ENCODE measurements at regions not wholly inside any gene's neighbourhood (a gene's known extent, or its start where the extent isn't known, plus 50 kb on each side); places are given as distances from the start of the nearest gene placed in this dataset.

- H2BK15ac ChIP-seq (ENCODE audit: low read depth, poor library complexity, severe bottlenecking) = no peak overlapping the region
- no peaks in the 10 kb centered on the region for H3K79me1 ChIP-seq (replicated peaks; ENCODE audit: low read length, poor library complexity, severe bottlenecking)
- H2BK5ac ChIP-seq (ENCODE audit: low read depth, low read length, poor library complexity, severe bottlenecking) = no peak overlapping the region
- no peak overlapping the region for H3K4me2 ChIP-seq (ENCODE audit: low read length, poor library complexity, severe bottlenecking)
- H3K4me1 ChIP-seq (ENCODE audit: control insufficient read depth, insufficient read depth, low read depth, low read length) = no peaks in the 10 kb centered on the region
- H3K18ac ChIP-seq (ENCODE audit: low read depth in 1 of 2, low read length in 2 of 2) = no peak overlapping the region
- no peak overlapping the region for H2AFZ ChIP-seq (ENCODE audit: low read depth, low read length)
- no peak overlapping the region for H4K8ac ChIP-seq (ENCODE audit: low read length)
- no peak overlapping the region for H2BK120ac ChIP-seq (ENCODE audit: low read depth, low read length)
- H3K27me3 ChIP-seq (ENCODE audit: control insufficient read depth in 1 of 2, insufficient read depth in 1 of 2, low read length in 2 of 2) = peaks cover 0 to 8% of the 10 kb centered on the region in 2 experiments
- H3K9me3 ChIP-seq (ENCODE audit: control insufficient read depth, low read length) = no peaks in the 10 kb centered on the region
- no peak overlapping the region for H3K9ac ChIP-seq (ENCODE audit: low read length)
- no peak for DNase-seq
- H4K91ac ChIP-seq (ENCODE audit: low read length) = no peak overlapping the region
- H2BK12ac ChIP-seq (ENCODE audit: low read length in 2 of 2) = no peak overlapping the region
- no peaks in the 10 kb centered on the region for H3K36me3 ChIP-seq (ENCODE audit: control insufficient read depth in 1 of 2, insufficient read depth in 2 of 2, low read depth in 1 of 2, low read length in 2 of 2)
- no peak overlapping the region for H3K27ac ChIP-seq (ENCODE audit: low read length, poor library complexity, severe bottlenecking)
- no peak overlapping the region for H3K23ac ChIP-seq (ENCODE audit: low read length in 2 of 2)
- H2AK5ac ChIP-seq (ENCODE audit: low read length, severe bottlenecking) = no peak overlapping the region
- 95% methylated on average over 1 of the region's 2 CpGs for WGBS
- no peak overlapping the region for H3K4me3 ChIP-seq (ENCODE audit: insufficient read depth in 1 of 2, low read depth in 1 of 2, low read length in 2 of 2)
- no peak overlapping the region for H3K14ac ChIP-seq (ENCODE audit: low read length in 2 of 2)
- H3K4ac ChIP-seq (ENCODE audit: low read depth in 1 of 2, low read length in 2 of 2) = no peak overlapping the region
Measured at GRCh38 chr4:110396963-110397362, 79.0 kb upstream of the ENPEP start.

DNA sequence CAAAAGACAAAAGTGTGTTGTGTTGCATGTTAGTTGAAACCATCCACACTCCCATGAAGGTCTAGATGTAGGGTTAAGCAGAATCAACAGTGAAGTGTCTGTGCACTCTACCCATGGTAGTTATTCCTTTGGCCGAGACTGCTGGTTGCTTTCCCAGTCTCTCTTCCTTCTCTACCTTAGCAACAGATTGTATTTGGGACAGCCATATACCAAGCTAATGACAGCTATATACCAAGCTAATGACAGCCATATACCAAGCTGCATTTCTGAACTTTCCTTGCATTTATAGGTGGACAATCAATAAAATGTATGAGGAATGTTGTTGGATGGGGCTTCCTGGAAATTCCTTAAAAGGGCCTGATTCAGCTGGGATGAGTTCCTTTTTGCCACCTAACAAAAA lies 80.5 kb upstream of the ENPEP start:
- H4K8ac ChIP-seq (ENCODE audit: low read length) = no peak overlapping the region
- H2AFZ ChIP-seq (ENCODE audit: low read depth, low read length) = no peak overlapping the region
- DNase-seq = no peak
- no peak overlapping the region for H3K4me3 ChIP-seq (ENCODE audit: insufficient read depth in 1 of 2, low read depth in 1 of 2, low read length in 2 of 2)
- 100% methylated on average over 1 of the region's 1 CpG for WGBS
- H3K36me3 ChIP-seq (ENCODE audit: control insufficient read depth in 1 of 2, insufficient read depth in 2 of 2, low read depth in 1 of 2, low read length in 2 of 2) = no peaks in the 10 kb centered on the region
- no peak overlapping the region for H3K27ac ChIP-seq (ENCODE audit: low read length, poor library complexity, severe bottlenecking)
- no peaks in the 10 kb centered on the region for H3K4me1 ChIP-seq (ENCODE audit: control insufficient read depth, insufficient read depth, low read depth, low read length)
- H2BK15ac ChIP-seq (ENCODE audit: low read depth, poor library complexity, severe bottlenecking) = no peak overlapping the region
- no peak overlapping the region for H3K14ac ChIP-seq (ENCODE audit: low read length in 2 of 2)
- H3K4ac ChIP-seq (ENCODE audit: low read depth in 1 of 2, low read length in 2 of 2) = no peak overlapping the region
- no peak overlapping the region for H2BK5ac ChIP-seq (ENCODE audit: low read depth, low read length, poor library complexity, severe bottlenecking)
- H3K23ac ChIP-seq (ENCODE audit: low read length in 2 of 2) = no peak overlapping the region
- H3K9ac ChIP-seq (ENCODE audit: low read length) = no peak overlapping the region
- H3K18ac ChIP-seq (ENCODE audit: low read depth in 1 of 2, low read length in 2 of 2) = no peak overlapping the region
- no peaks in the 10 kb centered on the region for H3K79me1 ChIP-seq (replicated peaks; ENCODE audit: low read length, poor library complexity, severe bottlenecking)
- no peak overlapping the region for H2BK12ac ChIP-seq (ENCODE audit: low read length in 2 of 2)
- H3K4me2 ChIP-seq (ENCODE audit: low read length, poor library complexity, severe bottlenecking) = no peak overlapping the region
- peaks cover 0 to 14% of the 10 kb centered on the region in 2 experiments for H3K27me3 ChIP-seq (ENCODE audit: control insufficient read depth in 1 of 2, insufficient read depth in 1 of 2, low read length in 2 of 2)
- no peak overlapping the region for H2AK5ac ChIP-seq (ENCODE audit: low read length, severe bottlenecking)
- no peaks in the 10 kb centered on the region for H3K9me3 ChIP-seq (ENCODE audit: control insufficient read depth, low read length)
- H2BK120ac ChIP-seq (ENCODE audit: low read depth, low read length) = no peak overlapping the region
- no peak overlapping the region for H4K91ac ChIP-seq (ENCODE audit: low read length)

DNA sequence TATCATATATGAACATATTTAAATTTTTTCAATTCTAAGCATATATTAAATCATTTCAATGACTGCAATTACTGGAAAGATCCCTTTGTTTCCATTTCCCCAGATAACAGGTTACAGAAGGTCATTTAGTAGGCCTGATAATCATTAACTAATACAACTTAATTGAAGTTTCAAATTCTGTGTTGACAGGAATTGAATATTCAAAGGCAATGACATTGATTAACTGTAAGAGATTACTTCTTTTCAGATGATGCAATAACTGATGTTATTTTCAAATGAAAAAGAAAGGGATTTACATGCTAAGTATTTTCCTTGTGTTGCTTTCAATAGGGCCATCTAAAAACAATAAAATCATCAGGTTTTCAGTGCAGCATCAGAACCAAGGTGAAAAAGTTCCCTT lies 81.1 kb upstream of the ENPEP start:
- Histone ChIP-seq H3K9ac (ENCODE audit: low read length) (no peak overlapping the region), H2BK15ac (ENCODE audit: low read depth, poor library complexity, severe bottlenecking) (no peak overlapping the region), H3K4me2 (ENCODE audit: low read length, poor library complexity, severe bottlenecking) (no peak overlapping the region), H3K14ac (ENCODE audit: low read length in 2 of 2) (no peak overlapping the region), H2BK12ac (ENCODE audit: low read length in 2 of 2) (no peak overlapping the region), H3K23ac (ENCODE audit: low read length in 2 of 2) (no peak overlapping the region), H3K18ac (ENCODE audit: low read depth in 1 of 2, low read length in 2 of 2) (no peak overlapping the region), H3K79me1 (replicated peaks; ENCODE audit: low read length, poor library complexity, severe bottlenecking) (no peaks in the 10 kb centered on the region), H3K9me3 (ENCODE audit: control insufficient read depth, low read length) (no peaks in the 10 kb centered on the region), H2BK120ac (ENCODE audit: low read depth, low read length) (no peak overlapping the region), H3K4me3 (ENCODE audit: insufficient read depth in 1 of 2, low read depth in 1 of 2, low read length in 2 of 2) (no peak overlapping the region), H3K4me1 (ENCODE audit: control insufficient read depth, insufficient read depth, low read depth, low read length) (no peaks in the 10 kb centered on the region), H2AK5ac (ENCODE audit: low read length, severe bottlenecking) (no peak overlapping the region), H4K8ac (ENCODE audit: low read length) (no peak overlapping the region), H3K36me3 (ENCODE audit: control insufficient read depth in 1 of 2, insufficient read depth in 2 of 2, low read depth in 1 of 2, low read length in 2 of 2) (no peaks in the 10 kb centered on the region), H3K27me3 (ENCODE audit: control insufficient read depth in 1 of 2, insufficient read depth in 1 of 2, low read length in 2 of 2) (peaks cover 0 to 14% of the 10 kb centered on the region in 2 experiments), H2BK5ac (ENCODE audit: low read depth, low read length, poor library complexity, severe bottlenecking) (no peak overlapping the region), H3K27ac (ENCODE audit: low read length, poor library complexity, severe bottlenecking) (no peak overlapping the region), H3K4ac (ENCODE audit: low read depth in 1 of 2, low read length in 2 of 2) (no peak overlapping the region), H4K91ac (ENCODE audit: low read length) (no peak overlapping the region), H2AFZ (ENCODE audit: low read depth, low read length) (no peak overlapping the region)
- DNase-seq = no peak

GRCh38 chr4:110381784-110382183 lies 94.2 kb upstream of the ENPEP start:
- peaks cover 27% of the 10 kb centered on the region for H3K9me3 ChIP-seq (ENCODE audit: control insufficient read depth, low read length)
- no peak overlapping the region for H3K4me2 ChIP-seq (ENCODE audit: low read length, poor library complexity, severe bottlenecking)
- H3K4ac ChIP-seq (ENCODE audit: low read depth in 1 of 2, low read length in 2 of 2) = no peak overlapping the region
- no peaks in the 10 kb centered on the region for H3K36me3 ChIP-seq (ENCODE audit: control insufficient read depth in 1 of 2, insufficient read depth in 2 of 2, low read depth in 1 of 2, low read length in 2 of 2)
- H3K4me1 ChIP-seq (ENCODE audit: control insufficient read depth, insufficient read depth, low read depth, low read length) = peaks cover 2% of the 10 kb centered on the region
- H2BK15ac ChIP-seq (ENCODE audit: low read depth, poor library complexity, severe bottlenecking) = no peak overlapping the region
- no peak overlapping the region for H3K4me3 ChIP-seq (ENCODE audit: insufficient read depth in 1 of 2, low read depth in 1 of 2, low read length in 2 of 2)
- no peak overlapping the region for H2AK5ac ChIP-seq (ENCODE audit: low read length, severe bottlenecking)
- no peak overlapping the region for H3K9ac ChIP-seq (ENCODE audit: low read length)
- no peak overlapping the region for H3K18ac ChIP-seq (ENCODE audit: low read depth in 1 of 2, low read length in 2 of 2)
- H2AFZ ChIP-seq (ENCODE audit: low read depth, low read length) = no peak overlapping the region
- DNase-seq = no peak
- no peak overlapping the region for H2BK120ac ChIP-seq (ENCODE audit: low read depth, low read length)
- no peaks in the 10 kb centered on the region for H3K79me1 ChIP-seq (replicated peaks; ENCODE audit: low read length, poor library complexity, severe bottlenecking)
- no peak overlapping the region for H3K14ac ChIP-seq (ENCODE audit: low read length in 2 of 2)
- no peak overlapping the region for H3K23ac ChIP-seq (ENCODE audit: low read length in 2 of 2)
- no peak overlapping the region for H4K91ac ChIP-seq (ENCODE audit: low read length)
- H2BK5ac ChIP-seq (ENCODE audit: low read depth, low read length, poor library complexity, severe bottlenecking) = no peak overlapping the region
- peaks cover 0 to 4% of the 10 kb centered on the region in 2 experiments for H3K27me3 ChIP-seq (ENCODE audit: control insufficient read depth in 1 of 2, insufficient read depth in 1 of 2, low read length in 2 of 2)
- no peak overlapping the region for H4K8ac ChIP-seq (ENCODE audit: low read length)
- H3K27ac ChIP-seq (ENCODE audit: low read length, poor library complexity, severe bottlenecking) = no peak overlapping the region
- no peak overlapping the region for H2BK12ac ChIP-seq (ENCODE audit: low read length in 2 of 2)
